GM18867 (cell line): ENCODE measurements at regions not wholly inside any gene's neighbourhood (a gene's known extent, or its start where the extent isn't known, plus 50 kb on each side); places are given as distances from the start of the nearest gene placed in this dataset.

ENCODE experiments used
- ATAC-seq: cut with Tn5 transposase; IDR thresholded peaks from one replicate; pipeline ENCODE4 v1.9.1; 2021; ENCODE audit warnings: mild to moderate bottlenecking, moderate library complexity; ENCODE audit not compliant: unreplicated experiment

- ATAC-seq = no peak
These were observed 58.8 kb upstream of the AJAP1 start for GRCh38 chr1:4595341-4596225.

DNA sequence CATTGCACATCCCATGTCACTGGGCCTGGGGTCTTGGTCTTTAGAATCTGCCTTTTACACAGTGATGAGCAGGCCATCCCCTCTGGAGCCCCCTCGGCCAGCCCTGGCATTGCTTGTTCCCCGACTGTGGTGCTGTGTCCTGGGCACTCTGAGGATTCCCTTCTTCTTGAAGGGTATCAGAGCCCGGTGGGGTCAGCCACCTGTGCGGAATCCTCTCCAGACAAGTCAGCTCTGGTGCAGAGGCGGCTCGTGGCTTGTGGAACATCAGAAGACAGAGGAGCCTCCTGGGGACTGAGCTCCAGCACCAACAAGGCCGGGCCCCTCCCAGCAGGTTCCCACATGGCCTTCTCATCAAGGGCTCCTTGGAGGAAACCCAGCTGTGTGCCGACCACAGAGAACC, 57.9 kb upstream of the AJAP1 start:
- ATAC-seq = no peak

DNA sequence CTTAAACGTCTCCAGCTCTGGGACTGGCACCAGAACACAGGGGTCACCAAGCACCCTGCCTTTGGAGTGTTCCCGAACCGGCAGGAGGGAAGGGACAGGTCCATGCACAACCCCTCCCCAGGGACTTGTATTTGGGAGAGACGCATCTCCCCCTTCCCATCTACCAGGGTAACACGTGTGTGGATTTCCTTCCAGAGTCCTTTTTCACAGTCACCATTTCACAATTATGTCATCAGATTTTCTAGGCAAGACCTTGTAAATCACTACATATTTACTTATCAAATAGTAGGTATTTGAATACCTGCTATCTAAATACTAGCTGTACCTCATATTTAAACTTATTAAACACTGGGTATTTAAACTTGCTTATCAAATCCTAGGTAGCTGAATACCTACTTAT, 57.4 kb upstream of the AJAP1 start:
- no peak for ATAC-seq

- no peak for ATAC-seq
These were observed 55.8 kb upstream of the AJAP1 start for GRCh38 chr1:4598561-4598960.

DNA sequence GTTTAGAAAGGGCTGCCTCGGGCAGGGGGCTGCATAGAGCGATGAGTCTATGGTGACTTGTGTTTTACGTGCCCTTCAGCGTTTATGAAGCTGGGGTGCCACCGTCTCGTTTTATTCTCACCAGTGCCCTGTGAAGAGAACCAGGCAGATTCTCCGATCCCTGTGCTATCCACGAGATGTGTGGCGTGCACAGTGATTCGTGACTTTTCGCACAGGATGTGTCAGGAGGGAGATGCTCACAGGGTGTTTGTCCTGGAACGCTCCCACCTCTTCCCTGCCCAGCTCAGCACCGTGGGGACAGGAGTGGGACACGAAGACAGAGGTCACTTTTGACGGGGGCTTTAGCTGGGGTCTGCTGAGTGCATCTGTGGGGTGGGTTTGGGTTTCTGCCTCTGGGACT, 54.9 kb upstream of the AJAP1 start:
- no peak for ATAC-seq

DNA sequence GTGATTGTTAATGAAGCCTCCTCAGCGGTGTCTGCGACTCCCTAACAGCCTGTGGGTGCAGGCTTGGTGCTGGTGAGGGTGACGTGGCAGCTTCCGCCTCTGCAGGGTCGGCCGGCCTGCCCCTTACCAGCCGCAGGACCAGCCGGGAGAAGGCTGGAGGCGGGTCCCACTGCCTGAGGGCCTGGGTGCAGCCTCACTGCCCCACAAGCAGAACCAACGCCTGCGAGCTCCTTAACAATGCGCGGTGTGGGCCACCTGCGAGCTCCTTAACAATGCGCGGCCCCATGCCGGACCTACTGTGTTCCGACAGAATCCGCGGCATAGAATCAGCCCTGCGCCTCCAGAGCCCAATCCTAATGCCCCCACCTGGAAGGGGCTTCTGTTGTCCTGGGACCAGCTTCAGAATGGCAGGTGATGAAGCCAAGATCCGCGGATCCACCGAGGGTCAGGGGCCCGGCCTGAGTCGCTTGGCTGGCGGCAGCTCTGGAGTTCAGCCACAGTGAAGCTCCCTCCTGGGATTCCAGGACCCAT, 54.4 kb upstream of the AJAP1 start:
- no peak for ATAC-seq

- no peak for ATAC-seq
These were observed 53.6 kb upstream of the AJAP1 start for GRCh38 chr1:4600615-4601460.

DNA sequence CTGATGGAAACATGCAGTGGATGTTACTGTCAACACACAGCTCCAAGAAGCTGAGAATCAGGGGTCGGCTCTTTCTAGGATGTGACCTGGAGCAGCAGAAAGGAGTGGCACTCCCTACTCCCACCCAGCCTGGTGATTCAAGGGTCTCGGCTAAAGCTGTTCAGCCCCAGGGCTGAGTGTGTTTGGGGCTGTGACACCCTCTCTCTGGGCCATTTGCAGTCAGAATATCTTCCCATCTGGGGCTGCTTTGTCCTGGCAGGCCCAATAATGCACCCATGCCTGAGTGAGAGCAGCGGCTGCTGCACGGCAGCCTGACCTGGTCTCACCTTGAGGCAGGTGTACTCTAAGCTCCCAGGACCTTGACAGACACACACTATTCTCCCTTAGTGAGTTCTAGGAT, 52.5 kb upstream of the AJAP1 start:
- no peak for ATAC-seq

- ATAC-seq = no peak
These were observed 51.7 kb upstream of the AJAP1 start for GRCh38 chr1:4602462-4603294.

DNA sequence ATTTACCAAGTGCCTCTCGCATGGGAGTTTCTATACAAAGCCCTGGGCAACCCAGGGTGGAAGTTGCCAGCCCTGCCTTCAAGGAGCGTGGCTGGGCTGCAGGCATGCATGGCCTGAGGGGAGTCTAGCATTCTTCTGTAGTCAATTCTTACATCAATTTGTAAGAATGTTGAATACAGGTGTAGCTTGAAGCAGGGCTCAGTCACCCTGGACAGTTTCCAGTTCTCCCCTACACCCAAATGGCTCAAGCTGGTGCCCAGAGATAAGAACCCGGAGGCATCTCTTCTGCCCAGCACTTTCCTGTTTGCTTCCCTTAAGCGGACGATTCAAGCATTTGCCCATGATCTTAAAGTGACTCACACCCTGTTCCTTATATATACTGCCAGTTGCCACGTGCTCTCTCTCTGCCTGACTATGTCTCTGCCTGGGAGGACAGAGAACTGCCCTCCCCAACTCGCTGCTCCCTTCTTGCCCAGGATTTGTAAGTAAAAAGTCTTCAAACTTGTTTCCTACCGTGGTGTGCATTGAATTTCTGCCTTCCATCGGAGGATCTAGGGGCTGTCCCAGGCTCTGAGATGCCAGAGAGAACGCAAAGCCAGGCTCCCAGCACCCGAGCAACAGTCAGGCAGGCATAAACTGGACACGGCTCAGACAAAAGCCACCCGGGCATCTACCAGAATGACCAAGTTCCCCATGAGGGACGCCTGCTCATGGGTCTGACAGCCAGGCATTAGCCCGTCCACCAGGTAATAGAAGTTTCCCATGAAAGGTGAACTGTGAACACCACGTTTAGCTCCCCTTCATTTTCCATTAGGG, 50.9 kb upstream of the AJAP1 start:
- no peak for ATAC-seq
